IPS-15b (cell line): ENCODE measurements at regions not wholly inside any gene's neighbourhood (a gene's known extent, or its start where the extent isn't known, plus 50 kb on each side); places are given as distances from the start of the nearest gene placed in this dataset.

Source experiments
- H3K27me3 ChIP-seq: one replicate; pipeline ENCODE4 v1.6.1; 2013; ENCODE audit warnings: low read length; ENCODE audit not compliant: control insufficient read depth, insufficient read depth
- H3K36me3 ChIP-seq: one replicate; pipeline ENCODE4 v1.6.1; 2013; ENCODE audit warnings: low read length; ENCODE audit not compliant: control insufficient read depth, insufficient read depth
- H3K4me1 ChIP-seq: one replicate; pipeline ENCODE4 v1.6.1; 2013; ENCODE audit warnings: mild to moderate bottlenecking, low read length; ENCODE audit not compliant: control insufficient read depth, insufficient read depth
- H3K4me3 ChIP-seq: one replicate; pipeline ENCODE4 v1.5.1; 2013; ENCODE audit warnings: low read depth, low read length
- H3K9ac ChIP-seq: one replicate; pipeline ENCODE4 v1.6.1; 2013; ENCODE audit warnings: low read depth, mild to moderate bottlenecking, low read length
- H3K9me3 ChIP-seq: one replicate; pipeline ENCODE4 v1.6.1; 2013; ENCODE audit warnings: mild to moderate bottlenecking, low read length; ENCODE audit not compliant: control insufficient read depth, insufficient read depth

GRCh38 chr4:117225471-117225870 is 140.1 kb upstream of the TRAM1L1 start:
- H3K9me3 ChIP-seq, result no peaks in the 10 kb centered on the region
- no peak overlapping the region for H3K4me3 ChIP-seq
- H3K27me3 ChIP-seq, result no peaks in the 10 kb centered on the region
- no peaks in the 10 kb centered on the region for H3K4me1 ChIP-seq
- no peaks in the 10 kb centered on the region for H3K36me3 ChIP-seq
- no peak overlapping the region for H3K9ac ChIP-seq

- Histone ChIP-seq H3K4me3 (no peak overlapping the region), H3K27me3 (no peaks in the 10 kb centered on the region), H3K9ac (no peak overlapping the region)
Measured at GRCh38 chr4:117227925-117228324, 142.5 kb upstream of the TRAM1L1 start.

GRCh38 chr4:117239434-117239833 is 154.1 kb upstream of the TRAM1L1 start:
- no peak overlapping the region for H3K9ac ChIP-seq

More at GRCh38 chr4:117227925-117228324, 142.5 kb upstream of the TRAM1L1 start:
- no peaks in the 10 kb centered on the region for H3K36me3 ChIP-seq
- no peaks in the 10 kb centered on the region for H3K9me3 ChIP-seq
- no peaks in the 10 kb centered on the region for H3K4me1 ChIP-seq

GRCh38 chr4:117249333-117249732 is 164.0 kb upstream of the TRAM1L1 start:
- Histone ChIP-seq H3K4me1 (no peaks in the 10 kb centered on the region), H3K9me3 (no peaks in the 10 kb centered on the region), H3K4me3 (no peak overlapping the region), H3K9ac (no peak overlapping the region), H3K27me3 (no peaks in the 10 kb centered on the region), H3K36me3 (no peaks in the 10 kb centered on the region)

More at GRCh38 chr4:117239434-117239833, 154.1 kb upstream of the TRAM1L1 start:
- H3K4me1 ChIP-seq, result no peaks in the 10 kb centered on the region
- H3K9me3 ChIP-seq, result no peaks in the 10 kb centered on the region
- no peak overlapping the region for H3K4me3 ChIP-seq
- H3K27me3 ChIP-seq, result no peaks in the 10 kb centered on the region
- H3K36me3 ChIP-seq, result no peaks in the 10 kb centered on the region

- H3K36me3 ChIP-seq, result no peaks in the 10 kb centered on the region
- H3K9me3 ChIP-seq, result no peaks in the 10 kb centered on the region
- no peaks in the 10 kb centered on the region for H3K27me3 ChIP-seq
- H3K4me1 ChIP-seq, result no peaks in the 10 kb centered on the region
- H3K9ac ChIP-seq, result no peak overlapping the region
- no peak overlapping the region for H3K4me3 ChIP-seq
Measured at GRCh38 chr4:117264072-117264471, 178.7 kb upstream of the TRAM1L1 start.

GRCh38 chr4:117267317-117267716 is 181.9 kb upstream of the TRAM1L1 start:
- Histone ChIP-seq H3K4me1 (no peaks in the 10 kb centered on the region), H3K9me3 (no peaks in the 10 kb centered on the region), H3K36me3 (no peaks in the 10 kb centered on the region), H3K9ac (no peak overlapping the region), H3K4me3 (no peak overlapping the region), H3K27me3 (no peaks in the 10 kb centered on the region)

GRCh38 chr4:117284736-117285135 is 199.4 kb upstream of the TRAM1L1 start:
- Histone ChIP-seq H3K27me3 (no peaks in the 10 kb centered on the region), H3K9ac (no peak overlapping the region)

GRCh38 chr4:117293784-117294183 is 208.4 kb upstream of the TRAM1L1 start:
- no peak overlapping the region for H3K4me3 ChIP-seq

More at GRCh38 chr4:117284736-117285135, 199.4 kb upstream of the TRAM1L1 start:
- H3K4me1 ChIP-seq, result no peaks in the 10 kb centered on the region
- no peak overlapping the region for H3K4me3 ChIP-seq
- H3K36me3 ChIP-seq, result no peaks in the 10 kb centered on the region
- H3K9me3 ChIP-seq, result no peaks in the 10 kb centered on the region

GRCh38 chr4:117302226-117302625 is 216.8 kb upstream of the TRAM1L1 start:
- Histone ChIP-seq H3K27me3 (no peaks in the 10 kb centered on the region), H3K9me3 (no peaks in the 10 kb centered on the region)

More at GRCh38 chr4:117293784-117294183, 208.4 kb upstream of the TRAM1L1 start:
- Histone ChIP-seq H3K36me3 (no peaks in the 10 kb centered on the region), H3K4me1 (no peaks in the 10 kb centered on the region), H3K27me3 (no peaks in the 10 kb centered on the region), H3K9me3 (no peaks in the 10 kb centered on the region), H3K9ac (no peak overlapping the region)

GRCh38 chr4:117311215-117311614 is 225.8 kb upstream of the TRAM1L1 start:
- Histone ChIP-seq H3K36me3 (no peaks in the 10 kb centered on the region), H3K4me3 (no peak overlapping the region), H3K4me1 (no peaks in the 10 kb centered on the region), H3K9me3 (no peaks in the 10 kb centered on the region), H3K9ac (no peak overlapping the region), H3K27me3 (no peaks in the 10 kb centered on the region)

More at GRCh38 chr4:117302226-117302625, 216.8 kb upstream of the TRAM1L1 start:
- H3K36me3 ChIP-seq, result no peaks in the 10 kb centered on the region
- H3K4me3 ChIP-seq, result no peak overlapping the region
- no peaks in the 10 kb centered on the region for H3K4me1 ChIP-seq
- no peak overlapping the region for H3K9ac ChIP-seq

- no peaks in the 10 kb centered on the region for H3K36me3 ChIP-seq
- H3K27me3 ChIP-seq, result no peaks in the 10 kb centered on the region
- no peak overlapping the region for H3K9ac ChIP-seq
- no peak overlapping the region for H3K4me3 ChIP-seq
- H3K9me3 ChIP-seq, result no peaks in the 10 kb centered on the region
- H3K4me1 ChIP-seq, result no peaks in the 10 kb centered on the region
Measured at GRCh38 chr4:117311989-117312388, 226.6 kb upstream of the TRAM1L1 start.

- Histone ChIP-seq H3K4me3 (no peak overlapping the region), H3K36me3 (no peaks in the 10 kb centered on the region)
Measured at GRCh38 chr4:117324851-117325491, 239.6 kb upstream of the TRAM1L1 start.

More at GRCh38 chr4:117324851-117325491, 239.6 kb upstream of the TRAM1L1 start:
- H3K9me3 ChIP-seq, result no peaks in the 10 kb centered on the region
- no peaks in the 10 kb centered on the region for H3K4me1 ChIP-seq
- no peak overlapping the region for H3K9ac ChIP-seq
- H3K27me3 ChIP-seq, result no peaks in the 10 kb centered on the region
